Cardiac fibroblast (primary cell): ENCODE measurements at regions not wholly inside any gene's neighbourhood (a gene's known extent, or its start where the extent isn't known, plus 50 kb on each side); places are given as distances from the start of the nearest gene placed in this dataset.

Experiments used
- DNase-seq, 2 donors: peaks; one replicate each; pipeline versions ENCODE4 v3.0.0 to v3.0.0-alpha.2; 2010; ENCODE audit warnings: low read depth in 2 of 2
- H3K4me3 ChIP-seq, 2 donors: replicated peaks in 1 of 2; 1 replicate in 1 of 2; 2 replicates in 1 of 2; pipeline ENCODE4 v1.5.1; 2011; ENCODE audit warnings: low read depth in 2 of 2, low read length in 2 of 2, mild to moderate bottlenecking in 2 of 2, moderate library complexity in 1 of 2
- TF ChIP-seq, protein P1 (sequence below): IDR thresholded peaks from one replicate; pipeline ENCODE4 v1.5.1; 2011; ENCODE audit warnings: low read depth, mild to moderate bottlenecking, low read length, inconsistent platforms

GRCh38 chr3:72130565-72130964 lies 345.6 kb upstream of the PROK2 start:
- DNase-seq, result no peak
- no peak overlapping the region for H3K4me3 ChIP-seq
- TF ChIP-seq, protein P1, sequence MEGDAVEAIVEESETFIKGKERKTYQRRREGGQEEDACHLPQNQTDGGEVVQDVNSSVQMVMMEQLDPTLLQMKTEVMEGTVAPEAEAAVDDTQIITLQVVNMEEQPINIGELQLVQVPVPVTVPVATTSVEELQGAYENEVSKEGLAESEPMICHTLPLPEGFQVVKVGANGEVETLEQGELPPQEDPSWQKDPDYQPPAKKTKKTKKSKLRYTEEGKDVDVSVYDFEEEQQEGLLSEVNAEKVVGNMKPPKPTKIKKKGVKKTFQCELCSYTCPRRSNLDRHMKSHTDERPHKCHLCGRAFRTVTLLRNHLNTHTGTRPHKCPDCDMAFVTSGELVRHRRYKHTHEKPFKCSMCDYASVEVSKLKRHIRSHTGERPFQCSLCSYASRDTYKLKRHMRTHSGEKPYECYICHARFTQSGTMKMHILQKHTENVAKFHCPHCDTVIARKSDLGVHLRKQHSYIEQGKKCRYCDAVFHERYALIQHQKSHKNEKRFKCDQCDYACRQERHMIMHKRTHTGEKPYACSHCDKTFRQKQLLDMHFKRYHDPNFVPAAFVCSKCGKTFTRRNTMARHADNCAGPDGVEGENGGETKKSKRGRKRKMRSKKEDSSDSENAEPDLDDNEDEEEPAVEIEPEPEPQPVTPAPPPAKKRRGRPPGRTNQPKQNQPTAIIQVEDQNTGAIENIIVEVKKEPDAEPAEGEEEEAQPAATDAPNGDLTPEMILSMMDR, result no peak

DNA sequence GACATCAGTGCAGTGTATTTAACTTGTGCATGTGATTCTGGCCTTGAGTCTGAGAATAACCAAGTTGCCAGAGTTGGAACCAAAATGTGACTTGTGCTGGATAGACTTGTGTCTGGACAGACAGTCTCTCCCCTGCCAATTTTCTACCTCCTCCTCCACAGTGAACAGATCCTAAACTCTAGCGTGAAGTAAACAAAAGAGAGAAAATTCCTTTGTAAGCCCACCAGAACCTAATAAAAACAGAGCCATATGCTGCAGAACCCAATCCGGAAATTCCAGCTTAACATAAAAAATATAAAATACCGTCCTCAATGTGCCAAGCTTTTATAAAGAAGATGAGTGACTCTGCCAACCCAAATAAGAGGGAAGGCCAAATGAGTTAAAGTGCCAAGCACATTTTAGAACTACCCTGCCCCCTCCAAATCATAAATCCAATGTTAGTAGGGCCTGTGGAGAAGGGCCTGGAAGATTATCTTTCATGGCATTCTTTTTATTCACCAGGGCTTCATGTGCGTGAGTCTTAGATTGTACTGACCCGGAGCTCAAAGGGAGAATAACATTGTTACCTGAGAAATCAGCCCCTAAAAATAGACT lies 344.6 kb upstream of the PROK2 start:
- peak in 1 of 2 donors; percentile 64 for DNase-seq
- no peak overlapping the region for H3K4me3 ChIP-seq
- TF ChIP-seq, protein P1, result no peak

GRCh38 chr3:72128921-72129320 lies 344.0 kb upstream of the PROK2 start:
- TF ChIP-seq, protein P1, result no peak
- no peak overlapping the region for H3K4me3 ChIP-seq
- no peak for DNase-seq

- peak; percentile 42 to 79 for DNase-seq
- no peak overlapping the region for H3K4me3 ChIP-seq
- TF ChIP-seq, protein P1, result no peak
Observed at GRCh38 chr3:72127844-72128243, 342.9 kb upstream of the PROK2 start.

GRCh38 chr3:72127224-72127612 lies 342.3 kb upstream of the PROK2 start:
- DNase-seq, result no peak
- H3K4me3 ChIP-seq, result no peak overlapping the region
- TF ChIP-seq, protein P1, result no peak

DNA sequence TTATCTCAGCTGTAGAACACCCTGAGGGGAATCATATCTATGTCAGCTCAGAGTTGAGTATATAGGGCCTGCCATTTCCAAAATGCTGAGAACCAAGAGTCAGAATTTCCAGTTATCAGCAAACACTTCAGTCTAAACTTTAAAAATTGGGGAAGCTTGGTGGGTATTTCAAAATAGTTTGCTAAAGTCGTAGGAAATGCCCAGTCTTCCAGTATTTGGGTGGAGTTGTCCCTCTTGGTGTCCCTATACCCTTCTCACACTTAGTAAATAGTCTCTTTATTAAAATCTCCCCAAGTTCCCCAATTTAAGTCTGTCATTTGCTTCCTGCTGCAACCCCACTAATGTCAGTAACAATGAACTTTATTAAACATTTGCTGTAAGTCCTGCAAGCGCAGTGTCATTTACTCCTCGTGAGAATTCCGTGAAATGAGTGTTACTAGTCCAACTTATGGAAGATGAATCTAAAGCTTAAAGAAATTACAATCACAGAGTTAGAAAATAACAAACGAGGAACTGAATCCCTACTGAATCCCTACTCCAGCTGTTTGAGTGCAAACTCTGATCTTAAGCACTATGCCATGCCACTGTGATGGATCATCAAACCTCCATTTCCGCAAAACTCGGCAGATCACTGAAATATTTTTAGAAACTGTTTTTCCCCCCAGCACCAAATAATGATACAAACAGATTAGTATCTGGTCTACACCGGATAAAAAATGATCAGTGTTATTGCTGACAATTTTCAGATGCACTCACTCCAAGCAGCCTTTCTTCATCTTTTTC lies 341.7 kb upstream of the PROK2 start:
- TF ChIP-seq, protein P1, result no peak
- no peak for DNase-seq
- H3K4me3 ChIP-seq, result no peak overlapping the region
